HG02678 (cell line): ENCODE measurements at regions not wholly inside any gene's neighbourhood (a gene's known extent, or its start where the extent isn't known, plus 50 kb on each side); places are given as distances from the start of the nearest gene placed in this dataset.

Experiments
- ATAC-seq: cut with Tn5 transposase; IDR thresholded peaks from one replicate; pipeline ENCODE4 v1.9.1; 2021; ENCODE audit warnings: mild to moderate bottlenecking, moderate library complexity; ENCODE audit not compliant: unreplicated experiment

DNA sequence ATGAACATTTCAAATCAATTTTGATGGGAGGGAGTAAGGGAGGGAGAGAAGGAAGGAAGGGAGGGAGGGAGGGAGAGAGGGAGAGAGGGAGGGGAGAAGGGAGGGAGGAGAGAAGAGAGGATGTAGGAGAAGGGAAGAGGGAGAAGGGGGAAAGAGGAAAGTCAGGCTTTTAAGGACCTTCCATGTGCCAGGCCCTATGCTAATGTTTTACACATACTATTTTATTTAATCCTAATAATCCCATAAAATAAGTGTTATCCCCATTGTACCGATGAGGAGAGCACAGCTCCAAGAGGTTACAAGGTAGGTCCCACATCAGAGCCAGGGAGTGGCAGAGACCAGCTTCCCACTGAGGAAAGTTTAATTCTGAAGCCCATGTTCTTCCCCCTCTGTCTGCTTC is 341.9 kb downstream of the RAB28 start:
- no peak for ATAC-seq

DNA sequence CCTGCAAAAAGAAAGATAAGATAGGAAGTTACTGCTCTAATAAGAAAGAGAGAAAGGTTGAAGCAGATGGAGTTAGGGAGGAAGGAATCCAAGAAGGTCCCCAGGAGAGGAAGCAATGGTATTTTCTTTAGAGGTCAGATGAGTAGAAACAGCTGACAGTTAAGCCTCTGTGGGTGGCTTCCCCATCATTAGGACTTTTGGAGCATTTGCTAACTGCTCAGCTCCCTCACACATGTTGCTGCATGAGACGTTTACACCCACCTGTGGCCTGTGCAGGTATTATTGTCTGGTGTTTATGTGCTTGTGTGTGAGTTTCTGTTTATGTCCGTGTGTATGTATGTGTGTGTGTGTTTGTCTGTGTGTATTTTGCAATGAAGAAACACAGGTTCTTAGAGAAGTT is 346.8 kb downstream of the RAB28 start:
- ATAC-seq, result no peak

DNA sequence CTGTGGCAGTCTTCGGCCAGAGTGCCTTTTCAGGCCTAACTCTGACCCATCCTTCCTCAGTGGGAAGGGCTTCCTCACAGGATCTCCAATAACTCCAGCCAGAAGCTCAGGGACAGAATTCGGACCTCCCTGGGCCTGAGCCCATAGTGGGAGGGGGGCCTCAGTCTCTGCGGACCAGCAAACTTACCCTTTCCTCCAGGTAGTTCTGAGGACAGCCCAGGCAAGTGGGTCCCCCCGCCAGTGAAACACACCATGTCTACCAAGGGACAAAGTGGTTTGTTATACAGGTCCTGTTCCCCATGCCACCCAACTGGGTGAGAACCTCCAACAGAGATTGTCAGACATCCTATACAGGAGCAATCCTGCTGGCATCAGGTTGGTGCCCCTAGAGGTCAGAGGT is 350.4 kb downstream of the RAB28 start:
- no peak for ATAC-seq

- ATAC-seq, result no peak
Observed at GRCh38 chr4:13130848-13131247, 353.3 kb downstream of the RAB28 start.

- ATAC-seq, result no peak
Observed at GRCh38 chr4:13129095-13129494, 355.0 kb downstream of the RAB28 start.

GRCh38 chr4:13126976-13127910 is 356.9 kb downstream of the RAB28 start:
- ATAC-seq, result no peak

GRCh38 chr4:13118633-13119032 is 365.5 kb downstream of the RAB28 start:
- no peak for ATAC-seq

- ATAC-seq, result no peak
Observed at GRCh38 chr4:13117185-13117584, 367.0 kb downstream of the RAB28 start.

DNA sequence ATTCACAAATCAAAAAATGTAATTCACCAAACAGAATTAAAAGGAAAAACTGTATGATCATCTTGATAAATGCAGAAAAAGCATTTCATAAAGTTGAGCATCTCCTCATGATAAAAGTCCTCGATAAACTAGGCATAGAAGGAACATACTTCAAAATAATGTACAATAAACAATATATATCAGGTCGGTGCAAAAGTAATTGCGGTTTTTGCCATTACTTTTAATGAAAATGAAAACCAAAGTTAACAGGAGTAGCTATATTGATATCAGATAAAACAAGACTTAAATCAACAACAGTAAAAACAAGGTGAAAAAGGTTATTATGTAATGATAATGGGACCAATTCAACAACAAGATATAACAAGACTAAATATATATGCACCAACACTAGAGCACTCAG is 372.1 kb downstream of the RAB28 start:
- ATAC-seq, result no peak

- ATAC-seq, result no peak
Observed at GRCh38 chr4:13109536-13109935, 374.6 kb downstream of the RAB28 start.

DNA sequence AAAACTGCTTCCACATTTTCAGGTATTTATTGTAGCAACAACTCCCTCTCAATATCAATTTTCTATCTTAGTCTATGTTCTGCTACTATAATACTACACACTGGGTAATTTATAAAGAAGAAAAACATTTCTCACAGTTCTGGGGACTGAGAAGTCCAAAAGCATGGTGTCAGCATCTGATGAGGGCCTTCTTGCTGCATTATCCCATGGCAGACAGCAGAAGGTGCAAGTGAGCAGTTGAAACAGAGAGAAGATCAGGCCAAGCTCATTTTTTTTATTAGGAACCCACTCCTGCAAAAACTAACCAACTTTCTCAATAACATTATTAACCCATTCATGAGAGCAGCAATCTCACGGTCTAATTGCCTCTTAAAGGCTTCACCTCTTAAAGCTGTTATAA is 376.0 kb downstream of the RAB28 start:
- ATAC-seq, result no peak

GRCh38 chr4:13103382-13104015 is 380.6 kb downstream of the RAB28 start:
- ATAC-seq, result no peak

DNA sequence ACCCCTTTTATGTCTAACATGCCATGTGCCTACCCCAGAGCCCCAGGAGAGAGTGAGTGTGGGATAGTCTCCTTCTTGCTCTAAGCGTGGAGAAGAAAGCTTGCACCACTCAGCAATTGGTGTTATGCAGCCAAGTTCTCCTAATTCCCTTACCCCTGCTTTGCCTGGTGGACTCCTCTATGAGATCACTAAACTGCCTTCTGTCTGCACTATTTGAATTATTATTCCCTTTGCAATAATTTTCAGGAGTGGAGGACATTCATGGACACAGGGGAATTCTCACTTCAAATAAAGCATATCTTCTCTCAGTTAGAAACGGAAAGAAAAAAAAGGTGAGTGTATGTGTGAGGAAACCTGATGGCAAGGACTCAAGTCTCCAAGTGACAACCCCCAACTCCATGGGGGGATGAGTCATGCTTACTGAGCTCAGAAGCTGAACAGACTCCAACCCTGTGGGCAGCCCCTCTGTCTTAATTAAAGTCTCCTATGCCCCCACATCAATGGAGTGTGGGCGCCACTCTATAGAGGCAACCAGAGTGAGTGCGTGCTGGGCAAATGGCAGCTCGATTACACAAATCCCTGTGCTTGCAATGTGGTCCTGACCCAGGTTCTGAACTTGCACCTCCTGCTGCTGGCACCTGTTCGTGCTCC is 381.9 kb downstream of the RAB28 start:
- ATAC-seq, result no peak

DNA sequence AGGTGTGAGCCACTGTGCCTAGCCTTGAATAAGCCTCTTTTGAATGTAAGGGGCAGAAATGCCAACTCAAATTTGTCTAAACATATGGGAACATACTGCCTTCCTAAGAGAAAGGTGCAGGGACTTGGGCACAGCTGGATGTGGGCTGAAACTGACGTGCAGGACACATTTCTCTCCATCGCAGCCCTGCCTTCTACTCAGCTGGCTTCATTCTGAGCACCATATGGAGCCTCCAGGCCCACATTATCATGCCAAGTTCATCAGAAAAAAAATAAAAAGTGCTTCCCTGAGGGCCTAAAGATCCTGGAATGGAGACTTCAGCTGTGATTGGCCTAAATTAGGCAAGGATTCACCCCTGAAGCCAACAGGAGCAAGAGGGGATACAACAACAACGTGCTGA is 386.2 kb downstream of the RAB28 start:
- ATAC-seq, result no peak

DNA sequence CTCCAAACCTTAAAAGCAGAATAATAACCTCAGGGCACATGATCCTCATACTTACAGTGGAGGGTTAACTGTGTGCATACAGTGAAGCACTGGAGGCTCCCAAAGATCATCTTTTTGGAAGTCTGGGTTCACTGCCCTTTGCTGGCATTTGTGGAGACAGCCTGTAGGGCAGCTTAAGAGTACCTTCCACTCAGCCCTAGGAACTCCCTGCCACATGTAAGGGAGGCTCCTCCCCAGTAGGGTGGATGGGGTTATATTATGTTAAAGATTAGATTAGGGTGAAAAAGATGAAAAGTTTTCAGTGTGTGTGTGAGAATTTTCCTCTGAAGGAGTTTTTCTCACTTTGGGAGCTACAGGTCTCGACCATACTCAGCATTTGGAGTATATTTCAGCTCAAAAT is 388.4 kb downstream of the RAB28 start:
- no peak for ATAC-seq

DNA sequence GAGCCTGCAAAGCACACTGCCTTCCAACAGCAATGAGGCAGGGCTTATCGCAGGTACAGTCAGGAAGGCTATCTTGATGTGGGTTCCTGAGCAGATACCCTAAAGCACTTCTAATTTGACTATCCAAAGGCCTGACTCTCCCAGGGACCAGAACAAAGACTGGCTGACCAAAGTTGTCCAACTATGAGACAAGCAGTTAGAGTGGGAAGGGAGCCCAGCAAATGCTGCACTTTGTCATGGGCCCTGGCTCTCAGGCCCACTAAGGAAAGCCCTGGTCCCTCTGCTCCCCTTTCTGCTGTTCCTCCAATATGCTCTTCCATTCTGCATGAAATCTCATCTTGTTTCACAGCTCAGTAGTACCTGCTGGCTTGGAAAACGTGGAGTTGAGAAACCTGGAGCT is 391.0 kb downstream of the RAB28 start:
- no peak for ATAC-seq

GRCh38 chr4:13092702-13093101 is 391.4 kb downstream of the RAB28 start:
- no peak for ATAC-seq

GRCh38 chr4:13089659-13089998 is 394.5 kb downstream of the RAB28 start:
- ATAC-seq, result no peak

GRCh38 chr4:13088726-13089658 is 395.1 kb downstream of the RAB28 start:
- no peak for ATAC-seq

DNA sequence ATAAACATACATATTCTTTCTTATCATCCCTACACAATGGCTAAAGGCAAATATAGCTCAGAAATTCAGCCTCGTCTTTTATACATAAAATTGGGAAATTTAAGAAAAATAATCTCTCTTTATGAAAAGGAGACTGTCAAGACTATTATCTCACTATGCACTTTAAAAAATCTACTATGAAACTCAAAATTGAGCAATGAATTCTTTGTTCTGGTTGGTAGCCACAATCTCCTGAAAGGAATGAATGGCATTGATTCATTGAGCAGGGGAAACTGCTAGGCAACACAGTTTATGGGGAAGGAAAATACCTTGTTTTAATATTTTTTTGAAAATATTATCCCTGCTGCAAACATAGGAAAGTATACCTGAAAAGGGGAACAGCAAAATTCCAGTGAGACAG is 397.1 kb downstream of the RAB28 start:
- no peak for ATAC-seq

DNA sequence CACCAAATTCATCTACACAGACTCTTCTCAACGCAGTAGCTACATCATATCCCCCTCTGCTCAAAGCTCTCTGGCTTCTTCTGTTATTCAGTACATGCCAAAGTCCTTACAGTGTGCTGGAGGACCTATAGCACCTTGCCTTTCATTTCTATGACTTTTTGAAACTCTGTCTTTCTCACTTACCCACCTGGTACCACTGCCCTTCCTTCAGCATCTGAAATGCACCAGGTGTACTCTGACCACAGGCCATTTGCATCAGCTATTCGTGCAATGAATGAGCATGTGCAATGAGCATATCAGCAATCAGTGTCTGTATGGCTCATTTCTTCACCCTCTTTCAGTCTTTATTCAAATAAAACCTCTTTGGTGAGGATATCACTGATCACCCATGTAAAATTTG is 399.9 kb downstream of the RAB28 start:
- no peak for ATAC-seq
